Ovary (tissue), 3 donors: ENCODE measurements at regions not wholly inside any gene's neighbourhood (a gene's known extent, or its start where the extent isn't known, plus 50 kb on each side); places are given as distances from the start of the nearest gene placed in this dataset.

Source experiments
- CTCF ChIP-seq, 3 donors: fragments of 450-650 bp in 2 of 3; fragments of 200-600 bp in 1 of 3; IDR thresholded peaks; one replicate each; pipeline versions ENCODE4 v1.5.1 to v1.8.0; 2016 to 2022; ENCODE audit warnings: antibody characterized with exemption in 3 of 3, mild to moderate bottlenecking in 1 of 3
- EP300 ChIP-seq: sonication (generic); formaldehyde crosslinking; IDR thresholded peaks from one replicate; pipeline ENCODE4 v1.6.1; 2017; ENCODE audit warnings: antibody characterized with exemption
- POLR2A ChIP-seq: fragments of 450-650 bp; IDR thresholded peaks from one replicate; pipeline ENCODE4 v1.6.1; 2017; ENCODE audit warnings: antibody characterized with exemption, mild to moderate bottlenecking, moderate library complexity
- donor health status: DM: no; HTN: no; CAD: no.

DNA sequence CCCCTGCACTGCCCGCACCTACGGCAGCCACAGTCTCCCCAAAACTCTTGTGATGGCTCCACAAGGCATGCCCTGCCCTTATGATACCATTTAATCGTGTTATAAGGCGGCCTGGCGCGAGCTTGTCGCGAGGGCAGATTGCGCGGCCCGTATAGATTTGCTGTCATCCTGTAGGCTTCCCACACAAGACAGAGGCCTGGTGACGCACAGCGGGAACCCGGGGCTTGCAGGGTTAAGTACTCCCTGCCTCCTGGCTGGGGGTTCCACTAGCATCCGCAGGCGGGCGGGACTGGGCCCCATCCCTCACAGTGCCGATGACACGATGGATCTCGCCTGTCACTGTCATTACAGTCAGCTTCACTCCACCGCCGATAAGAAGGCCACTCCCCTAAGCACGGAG is 364.9 kb upstream of the IRX2 start:
- TF ChIP-seq CTCF (IDR thresholded peaks at IDR 0.05) (no peak), POLR2A (no peak), EP300 (no peak)
